GM12878 (cell line): ENCODE measurements at regions not wholly inside any gene's neighbourhood (a gene's known extent, or its start where the extent isn't known, plus 50 kb on each side); places are given as distances from the start of the nearest gene placed in this dataset.

ENCODE experiments used
- ATAC-seq: fragments of 200-7000 bp; cut with Tn5 transposase; 3 replicates; pipeline ENCODE4 v1.9.1; 2020; ENCODE audit warnings: mild to moderate bottlenecking, moderate library complexity
- BruUV-seq: library from RNA; stranded (reverse); fragments of 400-500 nt; replicated peaks from 2 replicates; lab custom pipeline; 2021; lab: Mats Ljungman, UMichigan
- CTCF ChIA-PET: fragments of 300-600 bp; sonication (Branson Sonifier 250); formaldehyde crosslinking; extraction: SDS; loops from one replicate; lab custom pipeline; 2021; ENCODE audit warnings: inconsistent platforms; lab: Yijun Ruan, JAX
- POLR2A ChIA-PET: fragments of 350-600 bp; formaldehyde crosslinking; extraction: SDS; loops from one replicate; lab custom pipeline; 2021; ENCODE audit warnings: inconsistent platforms; lab: Charles Lee
- RAD21 ChIA-PET: fragments of 300-600 bp; sonication (Branson Sonifier 250); formaldehyde crosslinking; loops from one replicate; lab custom pipeline; 2023; ENCODE audit warnings: antibody characterized with exemption; ENCODE audit not compliant: unreplicated experiment; lab: Charles Lee
- SMC1A ChIA-PET: fragments of 300-600 bp; sonication (Branson Sonifier 250); formaldehyde crosslinking; loops from one replicate; lab custom pipeline; 2023; ENCODE audit not compliant: unreplicated experiment, uncharacterized antibody; lab: Charles Lee
- DNase-seq: peaks from one replicate; pipeline ENCODE4 v3.0.0-alpha.2; 2011; ENCODE audit warnings: low read depth, low spot score
- FAIRE-seq: peaks from 3 replicates; lab custom pipeline; 2011; peaks lifted over from hg19 to GRCh38; lab: Jason Lieb, UNC
- H2AFZ ChIP-seq: 2 replicates; pipeline ENCODE4 v1.6.0; 2011; ENCODE audit warnings: low read depth, low read length, control low read depth; ENCODE audit not compliant: control insufficient read depth
- H3K27ac ChIP-seq: 2 replicates; pipeline ENCODE4 v1.5.1; 2011; ENCODE audit warnings: control low read depth; ENCODE audit not compliant: control insufficient read depth, insufficient read depth
- H3K27me3 ChIP-seq, 2 experiments: replicated peaks in 1 of 2; 2 replicates each; pipeline versions ENCODE4 v1.6.0 to v1.6.1; 2011; ENCODE audit warnings: low read length in 1 of 2; ENCODE audit not compliant: control insufficient read depth in 2 of 2, insufficient read depth in 2 of 2
- H3K36me3 ChIP-seq, 2 experiments: 2 replicates each; pipeline ENCODE4 v1.5.1; 2011; ENCODE audit warnings: low read length in 1 of 2; ENCODE audit not compliant: control insufficient read depth in 2 of 2, insufficient read depth in 2 of 2
- H3K4me1 ChIP-seq: 2 replicates; pipeline ENCODE4 v1.6.1; 2011; ENCODE audit warnings: mild to moderate bottlenecking, low read length, moderate library complexity, mixed read lengths; ENCODE audit not compliant: control insufficient read depth, insufficient read depth
- H3K4me2 ChIP-seq: 2 replicates; pipeline ENCODE4 v1.6.0; 2011; ENCODE audit warnings: control low read depth; ENCODE audit not compliant: control insufficient read depth, insufficient read depth
- H3K4me3 ChIP-seq: fragments of 200-600 bp; sonication (generic); 2 replicates; pipeline ENCODE4 v1.5.1; 2016
- H3K79me2 ChIP-seq: 2 replicates; pipeline ENCODE4 v1.6.0; 2011; ENCODE audit warnings: low read length; ENCODE audit not compliant: control insufficient read depth, insufficient read depth
- H3K9ac ChIP-seq: 2 replicates; pipeline ENCODE4 v1.8.0; 2011; ENCODE audit warnings: low read length, control low read depth, mixed read lengths; ENCODE audit not compliant: control insufficient read depth, insufficient read depth
- H3K9me3 ChIP-seq: replicated peaks from 3 replicates; pipeline ENCODE4 v1.5.1; 2011; ENCODE audit warnings: mild to moderate bottlenecking, low read length; ENCODE audit not compliant: control insufficient read depth, insufficient read depth
- H4K20me1 ChIP-seq: 2 replicates; pipeline ENCODE4 v1.6.0; 2011; ENCODE audit not compliant: control insufficient read depth, insufficient read depth
- CHD4 ChIP-seq: fragments of 200-600 bp; sonication (generic); IDR thresholded peaks from 2 replicates; pipeline ENCODE4 v1.6.1; 2016; ENCODE audit warnings: mild to moderate bottlenecking
- CREB1 ChIP-seq: IDR thresholded peaks from 2 replicates; pipeline ENCODE4 v1.6.1; 2012; ENCODE audit warnings: low read depth, mild to moderate bottlenecking, inconsistent platforms
- FOXK2 ChIP-seq: fragments of 450-650 bp; IDR thresholded peaks from 2 replicates; pipeline ENCODE4 v1.6.1; 2017; ENCODE audit warnings: mild to moderate bottlenecking, moderate library complexity
- FOXM1 ChIP-seq: IDR thresholded peaks from 2 replicates; pipeline ENCODE4 v1.6.1; 2012; ENCODE audit warnings: low read depth, mild to moderate bottlenecking, inconsistent platforms, low read length, moderate library complexity
- HCFC1 ChIP-seq: fragments of 150-350 bp; IDR thresholded peaks from 2 replicates; pipeline ENCODE4 v1.6.1; 2014; ENCODE audit warnings: low read length
- HDGF ChIP-seq: fragments of 450-650 bp; IDR thresholded peaks from 2 replicates; pipeline ENCODE4 v1.6.1; 2016; ENCODE audit warnings: antibody characterized with exemption
- NBN ChIP-seq: fragments of 450-650 bp; IDR thresholded peaks from 2 replicates; pipeline ENCODE4 v1.6.1; 2016
- NFYB ChIP-seq: IDR thresholded peaks from 2 replicates; pipeline ENCODE4 v1.6.1; 2011; ENCODE audit warnings: low read depth, mild to moderate bottlenecking, low read length, improper control_type of control experiment, moderate library complexity; ENCODE audit not compliant: insufficient read depth
- PML ChIP-seq: IDR thresholded peaks from 2 replicates; pipeline ENCODE4 v1.6.1; 2012; ENCODE audit warnings: low read length, inconsistent platforms
- POLR2AphosphoS5 ChIP-seq: IDR thresholded peaks from 2 replicates; pipeline ENCODE4 v1.6.1; 2011; ENCODE audit warnings: mild to moderate bottlenecking, low read length, inconsistent platforms
- SP1 ChIP-seq: IDR thresholded peaks from one replicate; pipeline ENCODE4 v1.6.1; 2011; ENCODE audit warnings: low read depth, low read length
- SREBF2 ChIP-seq: IDR thresholded peaks from 2 replicates; pipeline ENCODE4 v1.6.1; 2012; ENCODE audit warnings: mild to moderate bottlenecking, low read length
- ZBTB40 ChIP-seq: fragments of 450-650 bp; IDR thresholded peaks from 2 replicates; pipeline ENCODE4 v1.6.1; 2016; ENCODE audit warnings: mild to moderate bottlenecking, moderate library complexity, borderline replicate concordance
- ZNF217 ChIP-seq: fragments of 450-650 bp; IDR thresholded peaks from 2 replicates; pipeline ENCODE4 v1.6.1; 2017; ENCODE audit warnings: antibody characterized with exemption, mild to moderate bottlenecking
- ZSCAN29 ChIP-seq: fragments of 450-650 bp; IDR thresholded peaks from 2 replicates; pipeline ENCODE4 v1.6.1; 2017; ENCODE audit warnings: mild to moderate bottlenecking, moderate library complexity
- WGBS: methylation state at CpG from one replicate; pipeline ENCODE4 v1.1.6; 2016; ENCODE audit warnings: low lambda C conversion rate; ENCODE audit not compliant: insufficient replicate concordance, insufficient coverage; ENCODE audit errors: missing lambda C conversion rate; 5-methylcytosine and 5-hydroxymethylcytosine counted together
- in situ Hi-C: fragments of 300-500 bp; cut with MboI; formaldehyde crosslinking; loops from 9 replicates; pipeline ENCODE4 v1.14.3; 2018; ENCODE audit warnings: mixed read lengths
- intact Hi-C: fragments of 100-400 bp; cut with micrococcal nuclease; formaldehyde crosslinking; loops from one replicate; pipeline ENCODE4 v1.14.2; 2022; ENCODE audit not compliant: unreplicated experiment
- TF ChIP-seq, protein P1 (sequence below): IDR thresholded peaks from 2 replicates; pipeline ENCODE4 v1.6.1; 2012; ENCODE audit warnings: low read depth, low read length, improper control_type of control experiment

- ChIA-PET POLR2A (no interaction called here), CTCF (interaction anchor here (1.4 kb wide), 1 partner anchor 277 kb away, joined by 5 read pairs; no protein-coding TSS in a partner anchor), RAD21 (no interaction called here), SMC1A (interaction anchor here (0.8 kb wide), 1 partner anchor 1601 kb away, joined by 3 read pairs; no protein-coding TSS in a partner anchor)
- ATAC-seq (no peak), FAIRE-seq (no peak), DNase-seq (no peak)
- no peaks in the 10 kb centered on the region for H3K79me2 ChIP-seq
- BruUV-seq = no TSS peak
- 14% methylated on average over 2 of the region's 2 CpGs for WGBS
- H3K4me3 ChIP-seq = no peak overlapping the region
- intact Hi-C loops (no loop called here), in situ Hi-C loops (no loop called here)
- H2AFZ ChIP-seq = no peak overlapping the region
- no peak overlapping the region for H3K4me2 ChIP-seq
- no peaks in the 10 kb centered on the region for H3K9me3 ChIP-seq
- H3K27me3 ChIP-seq = no peaks in the 10 kb centered on the region; a peak in 1 of 4 replicates
- no peaks in the 10 kb centered on the region for H3K36me3 ChIP-seq
- no peaks in the 10 kb centered on the region for H4K20me1 ChIP-seq
- H3K4me1 ChIP-seq = no peaks in the 10 kb centered on the region
- H3K27ac ChIP-seq = no peak overlapping the region
- no peak for TF ChIP-seq CHD4
- TF ChIP-seq ZBTB40 = 0 out of 2 replicates have a peak, but pooled peaks have one; percentile 16
- no peak overlapping the region for H3K9ac ChIP-seq
These were observed 484.4 kb upstream of the SPRED2 start for GRCh38 chr2:65916785-65917295.

GRCh38 chr2:65916177-65916576, 483.8 kb upstream of the SPRED2 start:
- Histone ChIP-seq H3K4me2 (no peak overlapping the region), H3K27me3 (no peaks in the 10 kb centered on the region; a peak in 1 of 4 replicates), H3K9me3 (no peaks in the 10 kb centered on the region), H4K20me1 (no peaks in the 10 kb centered on the region), H3K36me3 (no peaks in the 10 kb centered on the region), H3K79me2 (no peaks in the 10 kb centered on the region), H3K4me1 (no peaks in the 10 kb centered on the region), H3K27ac (no peak overlapping the region), H2AFZ (no peak overlapping the region), H3K9ac (no peak overlapping the region), H3K4me3 (no peak overlapping the region)
- intact Hi-C loops = no loop called here
- ChIA-PET CTCF (interaction anchor here (1.4 kb wide), 1 partner anchor 276 kb away, joined by 5 read pairs; no protein-coding TSS in a partner anchor), SMC1A (no interaction called here), RAD21 (no interaction called here), POLR2A (no interaction called here)
- no TSS peak for BruUV-seq
- in situ Hi-C loops = no loop called here
- ATAC-seq = no peak
- no peak for FAIRE-seq
- no peak for DNase-seq
- TF ChIP-seq FOXM1 (no peak), HDGF (no peak), CREB1 (no peak), NBN (no peak), ZSCAN29 (no peak), NFYB (no peak), ZNF217 (no peak), SP1 (no peak), PML (no peak), FOXK2 (no peak), SREBF2 (no peak), HCFC1 (no peak), POLR2AphosphoS5 (no peak)
- TF ChIP-seq, protein P1, sequence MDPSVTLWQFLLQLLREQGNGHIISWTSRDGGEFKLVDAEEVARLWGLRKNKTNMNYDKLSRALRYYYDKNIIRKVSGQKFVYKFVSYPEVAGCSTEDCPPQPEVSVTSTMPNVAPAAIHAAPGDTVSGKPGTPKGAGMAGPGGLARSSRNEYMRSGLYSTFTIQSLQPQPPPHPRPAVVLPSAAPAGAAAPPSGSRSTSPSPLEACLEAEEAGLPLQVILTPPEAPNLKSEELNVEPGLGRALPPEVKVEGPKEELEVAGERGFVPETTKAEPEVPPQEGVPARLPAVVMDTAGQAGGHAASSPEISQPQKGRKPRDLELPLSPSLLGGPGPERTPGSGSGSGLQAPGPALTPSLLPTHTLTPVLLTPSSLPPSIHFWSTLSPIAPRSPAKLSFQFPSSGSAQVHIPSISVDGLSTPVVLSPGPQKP = no peak
